Left lung (tissue), 4 donors: ENCODE measurements at regions not wholly inside any gene's neighbourhood (a gene's known extent, or its start where the extent isn't known, plus 50 kb on each side); places are given as distances from the start of the nearest gene placed in this dataset.

Experiments
- ATAC-seq: fragments of 200-7000 bp; cut with Tn5 transposase; one replicate; pipeline ENCODE4 v1.9.1; 2020; ENCODE audit warnings: moderate library complexity
- DNase-seq, 4 donors: peaks; one replicate each; pipeline ENCODE4 v3.0.0-alpha.2; 2013 to 2020
- H3K27ac ChIP-seq, 2 donors: fragments of 200-600 bp; sonication (generic) in 1 of 2; one replicate each; pipeline versions ENCODE4 v1.5.0 to v1.8.0; 2020 to 2021
- H3K27me3 ChIP-seq, 2 donors: fragments of 200-600 bp; sonication (generic) in 1 of 2; one replicate each; pipeline versions ENCODE4 v1.5.0 to v1.8.0; 2020 to 2021
- H3K36me3 ChIP-seq, 2 donors: fragments of 200-600 bp; sonication (generic) in 1 of 2; one replicate each; pipeline versions ENCODE4 v1.5.0 to v1.8.0; 2020 to 2021
- H3K4me1 ChIP-seq, 2 donors: fragments of 200-600 bp; one replicate each; pipeline ENCODE4 v1.8.0; 2021
- H3K4me3 ChIP-seq, 2 donors: fragments of 200-600 bp; sonication (generic) in 1 of 2; one replicate each; pipeline versions ENCODE4 v1.5.0 to v1.8.0; 2020 to 2021; ENCODE audit warnings: mild to moderate bottlenecking in 1 of 2
- H3K9me3 ChIP-seq, 2 donors: fragments of 200-600 bp; sonication (generic) in 1 of 2; one replicate each; pipeline versions ENCODE4 v1.5.0 to v1.8.0; 2020 to 2021
- CTCF ChIP-seq, 2 donors: fragments of 200-600 bp; sonication (generic) in 1 of 2; IDR thresholded peaks; one replicate each; pipeline versions ENCODE4 v1.5.0 to v1.8.0; 2021; ENCODE audit warnings: antibody characterized with exemption in 2 of 2
- intact Hi-C, 2 donors: fragments of 100-400 bp; cut with DNase I; formaldehyde crosslinking; loops; one replicate each; pipeline versions ENCODE4 v1.11.2 to v1.14.2; 2022
- donor health status: DM: no; HTN: yes; CAD: no.
- donor health status: DM: no; HTN: no; CAD: no.

- no peak for TF ChIP-seq CTCF (IDR thresholded peaks at IDR 0.05)
- DNase-seq: no peak
- intact Hi-C loops: no loop called here
- H3K9me3 ChIP-seq: peaks cover 0 to 2% of the 10 kb centered on the region in 2 donors
- H3K27me3 ChIP-seq: no peaks in the 10 kb centered on the region
- no peak overlapping the region for H3K4me3 ChIP-seq
- no peak for ATAC-seq
- no peaks in the 10 kb centered on the region for H3K4me1 ChIP-seq
- no peak overlapping the region for H3K27ac ChIP-seq
- H3K36me3 ChIP-seq: no peaks in the 10 kb centered on the region
These were observed 784.5 kb upstream of the CELF4 start for GRCh38 chr18:38350141-38350540.

DNA sequence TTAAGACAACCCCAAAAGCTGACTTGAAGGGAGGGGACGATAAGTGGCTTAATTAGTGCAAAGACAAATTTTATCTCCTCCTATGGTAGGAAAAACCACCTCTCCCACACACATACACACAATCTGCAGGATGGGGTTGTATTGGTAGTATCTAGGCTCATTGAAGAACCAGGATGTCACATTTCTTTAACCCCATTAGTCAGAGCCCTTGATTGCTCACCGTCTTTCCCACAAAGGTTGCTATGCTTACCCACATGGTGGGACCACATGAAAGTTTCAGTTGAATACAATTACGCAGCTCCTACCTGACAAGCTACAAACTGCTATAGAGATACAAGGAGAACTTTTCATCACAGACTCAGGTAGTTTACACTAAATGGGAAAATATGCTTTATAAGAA is 765.0 kb upstream of the CELF4 start:
- ATAC-seq (no peak), DNase-seq (no peak)
- H3K27me3 ChIP-seq: no peaks in the 10 kb centered on the region
- H3K36me3 ChIP-seq: no peaks in the 10 kb centered on the region
- H3K4me1 ChIP-seq: no peaks in the 10 kb centered on the region
- no peak overlapping the region for H3K27ac ChIP-seq
- intact Hi-C loops: no loop called here
- TF ChIP-seq CTCF (IDR thresholded peaks at IDR 0.05): no peak
- no peaks in the 10 kb centered on the region for H3K9me3 ChIP-seq
- H3K4me3 ChIP-seq: no peak overlapping the region

- no peak for ATAC-seq
- intact Hi-C loops: no loop called here
- Histone ChIP-seq H3K27me3 (no peaks in the 10 kb centered on the region), H3K27ac (no peak overlapping the region), H3K4me3 (no peak overlapping the region), H3K36me3 (no peaks in the 10 kb centered on the region), H3K9me3 (no peaks in the 10 kb centered on the region), H3K4me1 (no peaks in the 10 kb centered on the region)
- no peak for DNase-seq
- no peak for TF ChIP-seq CTCF (IDR thresholded peaks at IDR 0.05)
These were observed 763.5 kb upstream of the CELF4 start for GRCh38 chr18:38329145-38329544.

DNA sequence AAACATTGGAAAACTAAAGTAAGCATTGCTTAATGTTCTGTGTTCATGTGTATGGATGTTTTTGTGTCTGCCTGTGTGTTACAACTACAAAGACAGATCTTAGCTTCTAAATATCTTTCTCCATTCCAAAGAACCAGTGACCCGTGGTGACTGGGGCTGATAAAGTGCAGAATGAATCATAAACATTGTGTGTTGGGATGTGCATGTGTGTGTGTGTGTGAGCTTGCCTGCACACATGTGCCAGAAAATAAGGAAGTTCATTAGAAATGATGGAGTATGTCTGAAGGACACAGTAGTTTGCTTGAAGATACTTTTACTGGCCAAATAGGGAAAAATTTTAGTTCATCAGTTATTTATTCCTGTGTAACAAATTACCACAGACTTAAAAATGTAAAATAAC is 756.6 kb upstream of the CELF4 start:
- Histone ChIP-seq H3K9me3 (peaks cover 0 to 6% of the 10 kb centered on the region in 2 donors), H3K4me1 (no peaks in the 10 kb centered on the region), H3K36me3 (no peaks in the 10 kb centered on the region), H3K27me3 (no peaks in the 10 kb centered on the region), H3K27ac (no peak overlapping the region), H3K4me3 (no peak overlapping the region)
- intact Hi-C loops: no loop called here
- TF ChIP-seq CTCF (IDR thresholded peaks at IDR 0.05): no peak
- no peak for ATAC-seq
- DNase-seq: no peak

GRCh38 chr18:38321262-38321661 is 755.7 kb upstream of the CELF4 start:
- no peak for ATAC-seq
- no peak for TF ChIP-seq CTCF (IDR thresholded peaks at IDR 0.05)
- Histone ChIP-seq H3K27me3 (no peaks in the 10 kb centered on the region), H3K27ac (no peak overlapping the region), H3K36me3 (no peaks in the 10 kb centered on the region), H3K4me3 (no peak overlapping the region), H3K9me3 (peaks cover 0 to 6% of the 10 kb centered on the region in 2 donors), H3K4me1 (no peaks in the 10 kb centered on the region)
- intact Hi-C loops: no loop called here
- DNase-seq: no peak
